GM19324 (cell line): ENCODE measurements at regions not wholly inside any gene's neighbourhood (a gene's known extent, or its start where the extent isn't known, plus 50 kb on each side); places are given as distances from the start of the nearest gene placed in this dataset.
"Not testable (repeated sequence)": the region's sequence is repeated elsewhere in the genome, so short reads cannot be mapped to it uniquely, and the experiment has no call there.

Experiments
- ATAC-seq: cut with Tn5 transposase; IDR thresholded peaks from one replicate; pipeline ENCODE4 v1.9.1; 2021; ENCODE audit warnings: mild to moderate bottlenecking, moderate library complexity; ENCODE audit not compliant: unreplicated experiment, low FRiP score

- no peak for ATAC-seq
Observed at GRCh38 chr6:170069611-170070010, 221.3 kb downstream of the DLL1 start.

DNA sequence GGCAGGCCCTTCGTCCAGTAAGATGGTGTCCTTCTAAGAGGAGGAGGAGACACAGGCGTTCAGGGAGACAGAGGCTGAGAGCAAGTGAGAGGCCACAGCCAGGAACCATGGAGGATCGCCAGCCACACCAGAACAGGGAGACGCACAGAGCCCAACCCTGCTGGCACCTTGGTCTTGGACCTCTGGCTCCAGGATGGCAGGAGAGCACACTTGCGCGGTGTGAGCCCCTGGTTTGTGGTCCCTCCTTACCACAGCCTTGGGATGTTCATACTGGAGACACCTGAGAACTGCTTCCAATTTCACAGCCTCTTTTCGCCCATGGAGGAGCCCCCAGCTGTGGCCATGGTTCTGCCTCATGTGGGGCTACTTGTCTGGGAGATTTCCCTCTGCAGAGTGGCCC lies 222.4 kb downstream of the DLL1 start:
- no peak for ATAC-seq

GRCh38 chr6:170067923-170068360 lies 222.9 kb downstream of the DLL1 start:
- no peak for ATAC-seq

DNA sequence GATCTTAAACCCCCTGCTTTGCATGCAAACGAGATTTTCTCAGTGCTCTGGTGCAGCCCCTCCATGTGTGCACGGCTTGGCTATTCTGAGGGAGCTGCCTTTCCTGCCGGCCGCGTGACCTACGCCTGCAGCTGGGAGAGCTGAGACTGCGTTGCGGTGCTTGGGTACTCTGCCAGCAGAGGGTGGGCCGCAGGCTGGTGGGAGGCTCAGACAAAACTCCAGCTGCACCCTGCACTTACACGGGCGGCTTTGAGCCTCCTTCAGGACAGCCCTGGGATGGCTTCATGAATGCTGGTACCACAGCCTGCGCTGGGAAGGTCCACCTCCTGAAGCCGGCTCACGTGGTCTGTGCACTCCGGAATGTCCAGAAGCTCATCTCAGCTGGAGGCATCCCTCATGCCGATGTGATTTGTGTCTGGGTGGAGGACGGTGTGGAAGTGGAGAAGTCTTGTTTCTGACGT lies 223.7 kb downstream of the DLL1 start:
- no peak for ATAC-seq

GRCh38 chr6:170066679-170067078 lies 224.2 kb downstream of the DLL1 start:
- no peak for ATAC-seq

GRCh38 chr6:170063851-170064602 lies 226.9 kb downstream of the DLL1 start:
- no peak for ATAC-seq

DNA sequence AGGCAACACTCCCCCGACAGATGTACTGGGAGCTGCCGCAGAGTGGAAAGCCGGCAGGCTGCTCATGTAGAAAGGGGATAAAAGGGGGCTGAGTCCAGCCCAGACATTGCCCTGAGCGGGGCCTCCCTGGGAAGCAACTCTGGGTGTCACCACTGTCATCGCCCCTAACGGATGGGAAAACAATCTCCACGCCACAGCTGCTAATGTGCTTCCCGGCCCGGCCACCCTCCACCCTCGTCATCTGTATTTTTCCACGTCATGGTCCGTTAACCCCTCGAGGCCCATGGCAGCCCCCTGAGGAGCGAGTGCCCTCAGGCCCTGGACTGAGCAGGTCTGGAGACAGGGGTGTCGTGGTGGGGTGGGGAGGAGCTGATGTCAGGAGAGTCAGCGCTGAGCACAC lies 227.4 kb downstream of the DLL1 start:
- no peak for ATAC-seq

DNA sequence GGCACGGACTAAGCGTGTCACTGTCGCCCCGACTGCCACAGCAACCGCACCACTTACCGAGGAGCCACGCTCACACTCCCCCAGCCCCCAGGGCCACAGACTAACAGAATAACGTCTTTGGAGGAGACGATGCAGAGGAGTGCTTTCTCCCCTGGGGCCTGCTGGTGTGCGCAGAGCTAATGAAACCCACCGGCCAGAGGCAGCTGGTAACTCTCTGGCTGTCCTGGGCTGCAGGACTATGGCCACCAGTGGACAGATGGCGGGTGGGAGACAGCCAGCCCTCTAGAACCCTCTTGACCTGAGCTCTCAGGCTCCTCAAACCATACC lies 228.0 kb downstream of the DLL1 start:
- no peak for ATAC-seq

DNA sequence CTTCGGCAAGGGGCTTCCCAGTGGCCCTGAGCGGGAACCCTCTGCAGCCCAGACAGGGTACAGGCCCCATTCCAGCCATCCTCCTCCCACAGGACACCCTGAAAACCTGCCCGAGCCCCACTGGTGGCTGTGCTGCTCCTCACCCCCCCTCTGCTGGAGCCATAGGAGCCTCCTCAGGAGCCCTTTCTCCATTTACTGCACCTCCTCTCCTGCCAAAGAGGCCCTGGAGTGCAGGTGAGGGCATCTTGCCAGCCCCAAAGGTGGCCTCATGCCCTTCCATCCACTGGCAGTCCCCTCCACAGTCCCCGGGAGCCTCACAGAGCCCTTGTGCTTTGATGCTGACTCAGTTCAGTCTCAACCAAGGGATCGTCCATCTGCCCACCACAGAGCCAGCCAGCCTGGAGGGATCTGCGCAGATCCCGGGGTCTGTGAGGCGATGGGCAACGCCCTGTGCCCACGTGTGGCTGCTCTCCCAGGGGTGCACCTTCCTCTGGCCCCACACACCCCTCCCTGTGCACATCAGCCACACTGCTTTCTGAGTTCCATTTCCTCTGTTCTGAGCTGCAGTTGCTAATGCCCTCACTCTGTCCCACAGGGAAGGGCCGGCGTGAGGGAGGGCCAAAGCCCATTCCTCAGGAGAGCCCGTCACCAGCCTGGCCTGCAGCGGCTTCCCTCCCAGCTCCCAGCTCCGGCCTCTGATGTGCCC lies 228.5 kb downstream of the DLL1 start:
- no peak for ATAC-seq

DNA sequence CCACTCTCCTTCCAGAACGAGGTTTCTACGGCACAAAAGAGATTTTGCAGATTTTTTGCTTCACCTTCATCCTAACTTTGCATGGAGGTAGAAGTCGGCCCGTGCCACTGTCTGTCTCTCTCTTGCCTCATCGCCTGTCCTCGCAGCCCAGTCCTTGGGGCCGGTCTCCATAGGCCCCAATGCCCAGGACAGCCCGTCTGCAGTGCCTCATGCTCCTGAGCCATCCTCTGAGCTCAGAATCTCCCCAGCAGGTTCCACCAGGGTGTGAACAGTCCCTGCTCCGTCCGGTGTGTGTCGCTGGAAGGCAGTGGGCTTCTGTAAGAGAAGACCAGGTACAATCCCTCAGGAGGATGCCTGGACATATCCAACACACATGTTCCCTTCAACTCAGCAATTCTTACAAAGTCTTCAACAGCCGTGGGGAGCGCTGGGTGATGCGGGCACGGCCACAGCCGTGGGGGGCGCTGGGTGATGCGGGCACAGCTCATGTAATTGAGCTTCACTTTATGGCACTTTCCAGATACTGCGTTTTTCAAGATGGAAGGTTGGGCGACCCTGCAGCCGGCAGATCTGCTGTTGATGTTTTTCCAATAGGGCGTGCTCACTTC lies 231.9 kb downstream of the DLL1 start:
- no peak for ATAC-seq

DNA sequence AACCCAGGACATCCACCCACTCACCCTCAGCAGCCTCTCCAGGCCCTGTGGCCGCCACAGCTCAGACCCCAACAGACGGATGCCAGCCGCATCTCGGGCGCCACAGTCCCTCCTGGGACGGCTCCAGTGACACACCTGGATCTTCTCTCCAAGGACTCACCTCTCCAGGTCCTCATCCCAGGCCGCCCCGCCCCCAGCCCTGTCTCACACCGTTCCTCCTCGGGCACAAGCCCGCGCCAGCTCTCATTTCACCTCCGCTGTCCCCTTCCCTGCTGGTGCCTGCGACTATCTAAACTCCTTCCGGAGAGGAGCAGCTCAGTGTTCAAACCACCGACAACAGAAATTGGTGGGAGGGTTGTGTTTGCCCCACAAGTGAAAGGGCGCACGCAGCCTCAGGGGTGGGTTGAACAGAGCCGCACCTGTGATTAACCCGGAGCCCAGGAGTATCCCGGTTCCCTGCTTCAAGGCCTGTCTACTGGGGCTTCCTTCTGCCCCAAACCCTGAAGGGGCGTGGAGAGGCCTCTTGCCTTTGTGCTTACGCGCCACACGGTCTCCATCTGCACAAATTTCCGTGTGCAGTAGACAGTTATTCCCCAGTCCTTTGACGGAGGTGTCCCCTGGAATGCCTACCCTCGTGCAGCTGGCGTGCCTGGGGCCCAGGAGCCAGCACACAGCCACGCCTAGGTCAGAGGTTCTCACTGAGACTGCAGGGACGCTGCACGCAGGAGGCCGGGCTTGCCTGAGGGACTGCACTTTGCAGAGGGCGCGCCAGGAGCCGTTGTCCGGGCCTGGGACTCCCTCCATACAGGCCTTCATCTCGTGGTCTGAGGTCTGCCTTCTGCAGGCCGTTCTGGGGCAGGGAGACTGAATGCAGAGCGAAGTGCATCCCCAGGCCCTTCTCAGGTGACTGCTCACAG lies 232.7 kb downstream of the DLL1 start:
- no peak for ATAC-seq

DNA sequence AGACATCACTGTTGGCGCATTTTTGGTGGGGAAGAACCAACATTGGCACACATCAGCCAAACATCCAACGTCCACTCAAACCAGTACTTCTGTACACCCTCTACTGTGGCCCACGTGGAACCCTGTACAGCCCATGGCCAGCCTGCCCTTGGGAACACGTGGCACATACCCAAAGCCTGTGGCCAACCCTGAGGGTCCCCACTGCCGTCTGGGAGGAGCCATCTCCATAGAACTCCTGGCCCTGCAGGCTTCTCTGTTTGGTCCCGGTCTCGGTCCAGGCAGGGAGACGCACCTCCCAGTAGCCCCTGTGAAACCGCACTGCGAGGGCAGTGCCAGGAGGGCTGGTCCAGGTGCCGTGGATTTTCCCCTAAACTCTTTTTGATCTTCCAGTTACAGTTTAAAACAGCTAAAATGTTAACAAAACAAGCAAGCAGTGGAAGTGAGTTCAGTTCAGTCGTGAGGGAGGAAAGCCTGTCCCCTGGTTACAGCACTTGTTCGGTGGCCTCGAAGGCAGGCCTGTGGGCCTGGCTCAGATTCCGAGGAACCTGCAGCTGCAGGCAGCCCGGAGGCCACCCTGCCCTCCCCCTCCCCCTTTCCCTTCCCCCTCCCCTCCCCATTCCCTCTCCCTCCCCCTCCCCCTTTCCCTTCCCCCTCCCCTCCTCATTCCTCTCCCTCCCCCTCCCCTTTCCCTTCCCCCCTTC lies 233.7 kb downstream of the DLL1 start:
- no peak for ATAC-seq

DNA sequence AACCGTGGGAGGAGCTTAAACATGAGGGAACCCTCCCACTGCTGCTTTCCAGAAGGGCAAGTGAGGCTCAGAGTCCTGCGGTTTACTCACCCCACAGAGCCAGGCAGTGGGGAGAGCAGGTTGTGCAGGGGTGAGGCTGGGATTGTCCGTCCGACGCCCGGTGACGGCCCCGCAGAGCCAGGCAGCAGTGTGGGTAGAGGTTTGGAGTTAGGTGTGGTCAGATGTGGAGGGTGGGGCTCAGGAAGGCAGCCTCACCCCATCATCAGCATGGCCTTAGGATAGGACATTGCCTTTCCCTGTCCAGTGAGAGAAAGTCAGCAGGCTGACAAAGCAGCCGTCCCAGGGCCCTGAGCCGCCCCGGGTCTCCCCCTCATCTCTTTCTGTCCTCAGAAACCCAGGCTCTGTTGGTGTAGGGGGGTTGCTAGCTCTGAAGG lies 234.6 kb downstream of the DLL1 start:
- ATAC-seq, result no peak

DNA sequence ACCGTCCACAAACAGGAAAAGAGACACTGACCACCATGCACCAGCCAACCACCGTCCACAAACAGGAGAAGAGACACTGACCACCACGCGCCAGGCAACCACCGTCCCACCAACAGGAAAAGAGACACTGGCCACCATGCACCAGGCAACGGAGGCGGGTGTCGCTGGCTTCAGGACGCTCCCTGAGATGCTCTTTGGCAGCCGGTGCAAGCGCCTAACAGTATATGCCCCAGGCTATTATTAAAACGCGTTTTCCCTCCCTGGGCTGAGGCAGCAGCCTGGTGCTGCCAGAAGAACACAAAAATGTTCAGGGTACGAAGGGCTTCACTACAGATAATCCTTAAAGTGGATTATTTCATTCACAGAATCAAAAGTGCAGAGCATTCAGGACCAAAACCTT lies 235.1 kb downstream of the DLL1 start:
- not testable (repeated sequence) for ATAC-seq

GRCh38 chr6:170053966-170054661 lies 236.8 kb downstream of the DLL1 start:
- no peak for ATAC-seq

- no peak for ATAC-seq
Observed at GRCh38 chr6:170052991-170053821, 237.7 kb downstream of the DLL1 start.

DNA sequence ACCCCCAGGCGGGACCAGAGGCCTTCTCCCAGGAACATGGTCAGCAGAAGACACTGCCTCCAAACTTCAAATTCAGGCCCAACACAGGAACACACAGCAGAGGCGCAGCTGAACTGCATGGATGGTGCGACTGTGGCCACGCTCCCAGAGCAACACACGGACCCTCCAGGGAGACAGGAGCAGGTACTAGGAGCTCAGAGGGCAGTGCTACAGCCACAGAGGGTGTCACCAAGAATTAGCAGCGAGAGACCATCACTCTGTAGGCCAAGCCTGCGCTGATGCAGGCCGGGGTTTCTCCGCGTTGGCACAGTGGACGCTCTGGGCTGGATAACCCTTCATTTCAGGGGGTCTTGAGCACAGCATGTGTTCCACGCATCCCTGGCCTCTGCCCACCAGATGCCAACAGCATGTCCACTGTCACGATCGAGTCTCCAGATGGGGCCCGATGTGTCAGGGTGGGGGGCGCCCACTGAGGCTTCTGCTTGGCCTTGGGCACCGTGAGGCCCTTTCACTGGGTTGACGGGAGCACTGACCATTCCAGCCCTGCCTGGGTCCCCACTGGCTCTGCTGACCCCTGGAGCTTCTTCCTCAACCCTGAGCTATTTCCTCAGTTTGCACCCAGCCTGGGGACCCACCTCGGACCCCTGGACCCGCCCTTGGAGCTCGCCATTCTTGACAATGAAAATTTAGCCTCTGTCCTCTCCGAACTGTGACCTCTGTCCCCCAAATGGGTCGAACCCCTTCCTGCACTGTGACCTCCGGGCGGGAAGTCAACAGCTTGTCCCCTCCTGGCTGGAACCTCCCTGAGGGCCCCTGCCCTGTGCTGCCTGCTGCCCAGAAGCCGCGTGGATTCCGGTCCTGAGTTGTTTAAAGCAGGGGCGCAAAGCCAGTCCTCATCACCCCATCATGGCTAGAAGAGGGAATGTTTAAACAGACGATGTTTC lies 239.4 kb downstream of the DLL1 start:
- ATAC-seq, result no peak
